Sigmoid colon (tissue), 4 donors: ENCODE measurements at regions not wholly inside any gene's neighbourhood (a gene's known extent, or its start where the extent isn't known, plus 50 kb on each side); places are given as distances from the start of the nearest gene placed in this dataset.

ENCODE experiments used
- EP300 ChIP-seq, 4 donors: sonication (generic); formaldehyde crosslinking; IDR thresholded peaks; one replicate each; pipeline ENCODE4 v1.6.1; 2017; ENCODE audit warnings: antibody characterized with exemption in 4 of 4
- POLR2A ChIP-seq, 2 donors: fragments of 450-650 bp; IDR thresholded peaks; one replicate each; pipeline ENCODE4 v1.6.1; 2016; ENCODE audit warnings: antibody characterized with exemption in 2 of 2, mild to moderate bottlenecking in 2 of 2, moderate library complexity in 2 of 2
- POLR2AphosphoS5 ChIP-seq, 4 donors: sonication (generic); formaldehyde crosslinking; IDR thresholded peaks; one replicate each; pipeline ENCODE4 v1.6.1; 2017; ENCODE audit warnings: antibody characterized with exemption in 4 of 4
- TF ChIP-seq, protein P1 (sequence below), 4 experiments: fragments of 450-650 bp in 3 of 4; fragments of 200-600 bp in 1 of 4; IDR thresholded peaks; one replicate each; pipeline ENCODE4 v1.5.1; 2016 to 2019; ENCODE audit warnings: antibody characterized with exemption in 4 of 4, mild to moderate bottlenecking in 3 of 4, moderate library complexity in 2 of 4

DNA sequence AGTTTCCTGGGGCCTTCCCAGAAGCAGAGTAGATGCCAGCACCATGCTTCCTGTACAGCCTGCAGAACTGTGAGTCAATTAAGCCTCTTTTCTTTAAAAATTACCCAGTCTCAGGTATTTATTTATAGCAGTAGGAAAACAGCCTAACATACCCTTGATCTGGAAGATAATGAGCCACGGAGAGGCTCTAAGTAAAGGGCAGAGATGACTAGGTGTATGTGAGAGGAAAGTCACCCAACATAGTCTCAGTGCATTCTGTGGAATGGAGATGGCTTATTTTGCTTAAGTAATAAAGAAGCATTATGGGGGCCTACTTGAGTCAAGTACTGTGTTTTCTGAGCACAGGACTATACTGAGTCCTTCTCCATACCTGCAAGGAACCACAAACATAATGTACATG lies 199.5 kb downstream of the CPEB2 start:
- TF ChIP-seq, protein P1, sequence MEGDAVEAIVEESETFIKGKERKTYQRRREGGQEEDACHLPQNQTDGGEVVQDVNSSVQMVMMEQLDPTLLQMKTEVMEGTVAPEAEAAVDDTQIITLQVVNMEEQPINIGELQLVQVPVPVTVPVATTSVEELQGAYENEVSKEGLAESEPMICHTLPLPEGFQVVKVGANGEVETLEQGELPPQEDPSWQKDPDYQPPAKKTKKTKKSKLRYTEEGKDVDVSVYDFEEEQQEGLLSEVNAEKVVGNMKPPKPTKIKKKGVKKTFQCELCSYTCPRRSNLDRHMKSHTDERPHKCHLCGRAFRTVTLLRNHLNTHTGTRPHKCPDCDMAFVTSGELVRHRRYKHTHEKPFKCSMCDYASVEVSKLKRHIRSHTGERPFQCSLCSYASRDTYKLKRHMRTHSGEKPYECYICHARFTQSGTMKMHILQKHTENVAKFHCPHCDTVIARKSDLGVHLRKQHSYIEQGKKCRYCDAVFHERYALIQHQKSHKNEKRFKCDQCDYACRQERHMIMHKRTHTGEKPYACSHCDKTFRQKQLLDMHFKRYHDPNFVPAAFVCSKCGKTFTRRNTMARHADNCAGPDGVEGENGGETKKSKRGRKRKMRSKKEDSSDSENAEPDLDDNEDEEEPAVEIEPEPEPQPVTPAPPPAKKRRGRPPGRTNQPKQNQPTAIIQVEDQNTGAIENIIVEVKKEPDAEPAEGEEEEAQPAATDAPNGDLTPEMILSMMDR (IDR thresholded peaks at IDR 0.05) = no peak
- no peak for TF ChIP-seq POLR2AphosphoS5 (IDR thresholded peaks at IDR 0.05)
- no peak for TF ChIP-seq POLR2A (IDR thresholded peaks at IDR 0.05)
- no peak for TF ChIP-seq EP300 (IDR thresholded peaks at IDR 0.05)
